Natural killer cell (primary cell): ENCODE measurements at regions not wholly inside any gene's neighbourhood (a gene's known extent, or its start where the extent isn't known, plus 50 kb on each side); places are given as distances from the start of the nearest gene placed in this dataset.

Experiments
- ATAC-seq, 3 donors: fragments of 150-1000 bp in 2 of 3; fragments of 200-7000 bp in 1 of 3; cut with Tn5 transposase; 1 replicate in 1 of 3; 2 replicates in 2 of 3; pipeline ENCODE4 v1.10.0; 2021; ENCODE audit warnings: mild to moderate bottlenecking in 2 of 3, moderate library complexity in 2 of 3
- DNase-seq, 2 donors: peaks; one replicate each; pipeline versions ENCODE4 v3.0.0 to v3.0.0-alpha.2; 2013 to 2021; ENCODE audit warnings: mixed read lengths in 1 of 2
- H3K27ac ChIP-seq: one replicate; pipeline ENCODE4 v1.5.1; 2013; ENCODE audit warnings: mild to moderate bottlenecking, low read length
- H3K27me3 ChIP-seq: one replicate; pipeline ENCODE4 v1.6.1; 2013; ENCODE audit warnings: low read length; ENCODE audit not compliant: control insufficient read depth, insufficient read depth
- H3K36me3 ChIP-seq: one replicate; pipeline ENCODE4 v1.6.1; 2013; ENCODE audit warnings: low read length; ENCODE audit not compliant: control insufficient read depth, insufficient read depth
- H3K4me1 ChIP-seq: one replicate; pipeline ENCODE4 v1.6.1; 2013; ENCODE audit warnings: low read length; ENCODE audit not compliant: control insufficient read depth, insufficient read depth
- H3K4me3 ChIP-seq: one replicate; pipeline ENCODE4 v1.5.1; 2013; ENCODE audit warnings: low read length
- H3K9me3 ChIP-seq: one replicate; pipeline ENCODE4 v1.6.1; 2013; ENCODE audit warnings: low read length; ENCODE audit not compliant: control insufficient read depth, insufficient read depth
- H3K27ac Mint-ChIP-seq, 2 donors: one replicate each; pipeline ENCODE4 v1.8.0; 2022; ENCODE audit warnings: mild to moderate bottlenecking in 2 of 2, mixed read lengths in 2 of 2, moderate library complexity in 1 of 2
- H3K27me3 Mint-ChIP-seq, 2 donors: one replicate each; pipeline ENCODE4 v1.8.0; 2022; ENCODE audit warnings: low read depth in 2 of 2, mixed read lengths in 2 of 2
- H3K36me3 Mint-ChIP-seq: one replicate; pipeline ENCODE4 v1.8.0; 2022; ENCODE audit warnings: mixed read lengths
- H3K4me1 Mint-ChIP-seq, 2 donors: one replicate each; pipeline ENCODE4 v1.8.0; 2022; ENCODE audit warnings: mixed read lengths in 2 of 2
- H3K4me3 Mint-ChIP-seq: one replicate; pipeline ENCODE4 v1.8.0; 2022; ENCODE audit warnings: mild to moderate bottlenecking, moderate library complexity, mixed read lengths
- H3K9me3 Mint-ChIP-seq, 2 donors: one replicate each; pipeline ENCODE4 v1.8.0; 2022; ENCODE audit warnings: mixed read lengths in 2 of 2
- WGBS: methylation state at CpG from one replicate; pipeline ENCODE4 v1.1.7; 2013; ENCODE audit warnings: missing lambda C conversion rate; ENCODE audit not compliant: insufficient coverage; 5-methylcytosine and 5-hydroxymethylcytosine counted together
- intact Hi-C: fragments of 100-400 bp; cut with micrococcal nuclease; formaldehyde crosslinking; loops from one replicate; pipeline ENCODE4 v1.14.2; 2022
- TF ChIP-seq, protein P1 (sequence below): fragments of 200-600 bp; IDR thresholded peaks from one replicate; pipeline ENCODE4 v1.8.0; 2022; ENCODE audit warnings: antibody characterized with exemption

DNA sequence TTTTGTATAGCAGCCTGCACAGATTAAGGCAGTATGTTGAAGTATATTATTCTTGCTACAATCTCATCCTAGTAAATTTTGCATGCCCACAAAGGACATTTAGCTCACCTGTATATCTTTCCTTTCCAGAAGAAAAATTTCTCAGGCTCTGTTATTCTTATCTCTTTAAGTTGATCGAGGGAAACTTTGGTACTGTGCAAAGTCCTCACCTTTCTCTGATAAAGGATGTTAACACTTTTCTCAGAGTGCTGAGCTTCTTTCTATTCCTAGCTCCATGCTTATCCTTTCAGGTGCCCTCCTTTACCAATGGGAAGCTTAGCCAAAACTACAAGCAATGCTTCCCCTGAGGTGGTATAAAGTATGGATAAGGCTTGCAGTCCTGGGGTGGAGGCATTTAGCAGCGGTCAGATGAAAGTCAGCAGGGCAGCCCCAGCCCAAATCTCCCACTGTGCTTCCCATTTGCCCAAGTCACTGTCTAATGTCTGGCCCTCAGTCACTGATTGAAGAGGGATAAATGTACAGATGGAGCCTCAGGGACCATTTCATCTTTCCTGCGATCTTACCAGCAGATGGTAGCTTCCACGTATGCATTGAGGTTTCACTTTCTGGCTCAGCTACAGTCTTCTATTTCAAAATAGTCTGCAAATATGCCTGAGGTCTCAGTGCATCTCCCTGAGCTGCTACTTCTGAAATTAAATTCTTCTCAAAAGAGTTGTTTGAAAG, 127.8 kb upstream of the P2RY1 start:
- H3K4me3 ChIP-seq: no peak overlapping the region
- no peak for DNase-seq
- Mint-ChIP-seq H3K36me3 (no peaks in the 10 kb centered on the region), H3K27ac (no peak overlapping the region), H3K27me3 (no peaks in the 10 kb centered on the region), H3K4me1 (no peaks in the 10 kb centered on the region), H3K9me3 (no peaks in the 10 kb centered on the region), H3K4me3 (no peak overlapping the region)
- WGBS: 56% methylated on average over 4 of the region's 4 CpGs
- intact Hi-C loops: no loop called here
- ATAC-seq: no peak
- H3K36me3 ChIP-seq: no peaks in the 10 kb centered on the region
- H3K27me3 ChIP-seq: no peaks in the 10 kb centered on the region
- H3K27ac ChIP-seq: no peak overlapping the region
- TF ChIP-seq, protein P1, sequence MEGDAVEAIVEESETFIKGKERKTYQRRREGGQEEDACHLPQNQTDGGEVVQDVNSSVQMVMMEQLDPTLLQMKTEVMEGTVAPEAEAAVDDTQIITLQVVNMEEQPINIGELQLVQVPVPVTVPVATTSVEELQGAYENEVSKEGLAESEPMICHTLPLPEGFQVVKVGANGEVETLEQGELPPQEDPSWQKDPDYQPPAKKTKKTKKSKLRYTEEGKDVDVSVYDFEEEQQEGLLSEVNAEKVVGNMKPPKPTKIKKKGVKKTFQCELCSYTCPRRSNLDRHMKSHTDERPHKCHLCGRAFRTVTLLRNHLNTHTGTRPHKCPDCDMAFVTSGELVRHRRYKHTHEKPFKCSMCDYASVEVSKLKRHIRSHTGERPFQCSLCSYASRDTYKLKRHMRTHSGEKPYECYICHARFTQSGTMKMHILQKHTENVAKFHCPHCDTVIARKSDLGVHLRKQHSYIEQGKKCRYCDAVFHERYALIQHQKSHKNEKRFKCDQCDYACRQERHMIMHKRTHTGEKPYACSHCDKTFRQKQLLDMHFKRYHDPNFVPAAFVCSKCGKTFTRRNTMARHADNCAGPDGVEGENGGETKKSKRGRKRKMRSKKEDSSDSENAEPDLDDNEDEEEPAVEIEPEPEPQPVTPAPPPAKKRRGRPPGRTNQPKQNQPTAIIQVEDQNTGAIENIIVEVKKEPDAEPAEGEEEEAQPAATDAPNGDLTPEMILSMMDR: no peak
- H3K9me3 ChIP-seq: no peaks in the 10 kb centered on the region
- no peaks in the 10 kb centered on the region for H3K4me1 ChIP-seq

DNA sequence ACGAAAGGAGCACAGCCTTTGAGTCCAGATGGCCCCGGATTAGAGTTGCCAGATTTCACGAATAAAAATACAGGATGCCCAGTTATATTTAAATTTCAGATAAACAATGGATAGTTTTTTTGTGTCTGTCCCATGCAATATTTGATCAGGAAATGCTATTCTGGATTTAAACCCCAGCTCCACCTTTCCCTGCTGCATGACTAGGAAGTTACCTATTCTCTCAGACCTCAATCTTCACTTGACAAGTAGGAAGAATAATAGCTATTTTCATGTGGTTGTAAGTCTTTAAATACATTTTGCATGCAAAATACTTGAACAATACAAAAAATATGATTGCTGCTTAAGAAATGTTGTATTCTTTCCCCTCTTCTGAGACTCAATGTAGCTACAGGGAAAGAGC, 125.3 kb upstream of the P2RY1 start:
- intact Hi-C loops: no loop called here
- Mint-ChIP-seq H3K27me3 (no peaks in the 10 kb centered on the region), H3K27ac (no peak overlapping the region), H3K4me3 (no peak overlapping the region), H3K4me1 (no peaks in the 10 kb centered on the region), H3K9me3 (no peaks in the 10 kb centered on the region), H3K36me3 (no peaks in the 10 kb centered on the region)
- Histone ChIP-seq H3K27me3 (no peaks in the 10 kb centered on the region), H3K27ac (no peak overlapping the region), H3K9me3 (no peaks in the 10 kb centered on the region), H3K36me3 (no peaks in the 10 kb centered on the region), H3K4me3 (no peak overlapping the region), H3K4me1 (no peaks in the 10 kb centered on the region)
- no peak for DNase-seq
- 92% methylated on average over 2 of the region's 3 CpGs for WGBS
- TF ChIP-seq, protein P1: no peak
- no peak for ATAC-seq

DNA sequence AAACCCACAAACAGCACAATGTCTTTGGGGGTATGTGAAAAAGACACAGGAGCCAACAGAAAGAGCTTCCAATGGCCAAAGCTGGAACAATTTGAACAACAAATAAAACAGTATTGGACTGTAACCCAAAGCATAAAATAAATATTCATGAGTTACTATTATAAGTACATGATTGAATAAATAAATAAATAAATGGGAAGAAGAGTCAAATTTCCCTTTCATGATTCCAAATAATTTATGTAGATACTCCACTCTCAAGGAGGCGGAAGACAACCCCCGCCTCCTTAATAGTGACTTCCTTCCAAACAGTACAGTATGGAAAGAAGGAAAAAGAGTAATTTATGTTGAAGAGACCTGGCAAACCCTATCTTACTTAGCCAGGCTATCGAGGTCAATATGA, 124.4 kb upstream of the P2RY1 start:
- intact Hi-C loops: no loop called here
- Histone ChIP-seq H3K36me3 (no peaks in the 10 kb centered on the region), H3K27ac (no peak overlapping the region), H3K27me3 (no peaks in the 10 kb centered on the region), H3K4me3 (no peak overlapping the region), H3K9me3 (no peaks in the 10 kb centered on the region), H3K4me1 (no peaks in the 10 kb centered on the region)
- no peak overlapping the region for H3K4me3 Mint-ChIP-seq
- no peak for DNase-seq
- ATAC-seq: no peak
- no peaks in the 10 kb centered on the region for H3K36me3 Mint-ChIP-seq
- no peaks in the 10 kb centered on the region for H3K4me1 Mint-ChIP-seq
- H3K27me3 Mint-ChIP-seq: no peaks in the 10 kb centered on the region
- WGBS: 40% methylated on average over 1 of the region's 3 CpGs
- TF ChIP-seq, protein P1: no peak
- H3K9me3 Mint-ChIP-seq: no peaks in the 10 kb centered on the region
- H3K27ac Mint-ChIP-seq: no peak overlapping the region

DNA sequence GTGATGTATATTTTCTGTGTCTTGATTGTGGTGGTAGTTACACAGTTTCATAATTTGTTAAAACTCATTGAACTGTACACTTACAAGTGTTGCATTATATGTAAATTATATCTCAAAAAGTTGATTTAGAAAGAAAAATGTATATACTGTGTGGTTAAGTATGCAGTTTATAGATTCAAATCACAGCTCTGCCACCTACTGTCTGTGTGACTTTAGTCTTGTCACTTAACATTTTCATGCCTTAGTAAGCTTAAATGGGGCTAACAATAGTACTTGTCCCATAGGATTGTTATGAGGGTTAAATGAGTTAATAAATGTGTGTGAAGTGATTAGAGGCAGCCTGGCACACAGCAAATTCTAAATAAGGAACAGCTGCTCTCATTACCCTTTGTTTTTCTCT, 120.9 kb upstream of the P2RY1 start:
- Histone ChIP-seq H3K4me1 (no peaks in the 10 kb centered on the region), H3K9me3 (no peaks in the 10 kb centered on the region), H3K27me3 (no peaks in the 10 kb centered on the region), H3K4me3 (no peak overlapping the region), H3K36me3 (no peaks in the 10 kb centered on the region), H3K27ac (no peak overlapping the region)
- intact Hi-C loops: no loop called here
- H3K4me3 Mint-ChIP-seq: no peak overlapping the region
- no peaks in the 10 kb centered on the region for H3K9me3 Mint-ChIP-seq
- no peak for ATAC-seq
- no peaks in the 10 kb centered on the region for H3K4me1 Mint-ChIP-seq
- DNase-seq: no peak
- H3K27me3 Mint-ChIP-seq: peaks cover 0 to 3% of the 10 kb centered on the region in 2 donors
- H3K36me3 Mint-ChIP-seq: no peaks in the 10 kb centered on the region
- TF ChIP-seq, protein P1: no peak
- H3K27ac Mint-ChIP-seq: no peak overlapping the region
